Gastroesophageal sphincter (tissue), 4 donors: ENCODE measurements at regions not wholly inside any gene's neighbourhood (a gene's known extent, or its start where the extent isn't known, plus 50 kb on each side); places are given as distances from the start of the nearest gene placed in this dataset.

Experiments
- ATAC-seq: fragments of 150-250 bp; one replicate; pipeline ENCODE4 v1.9.1; 2016; ENCODE audit warnings: mild to moderate bottlenecking, moderate library complexity
- H3K27ac ChIP-seq, 4 donors: fragments of 200-600 bp; sonication (generic) in 3 of 4; 1 replicate in 3 of 4; 2 replicates in 1 of 4; pipeline ENCODE4 v1.5.1; 2016 to 2019
- H3K27me3 ChIP-seq: fragments of 200-600 bp; sonication (generic); one replicate; pipeline ENCODE4 v1.5.1; 2019
- H3K36me3 ChIP-seq, 2 donors: fragments of 200-600 bp; sonication (generic); one replicate each; pipeline ENCODE4 v1.5.1; 2019; ENCODE audit warnings: control low read depth in 1 of 2
- H3K4me1 ChIP-seq, 3 donors: fragments of 200-600 bp; sonication (generic); 1 replicate in 2 of 3; 2 replicates in 1 of 3; pipeline ENCODE4 v1.5.1; 2016 to 2019; ENCODE audit warnings: control low read depth in 2 of 3
- H3K4me3 ChIP-seq, 2 donors: fragments of 200-600 bp; sonication (generic); one replicate each; pipeline ENCODE4 v1.5.1; 2019; ENCODE audit warnings: mild to moderate bottlenecking in 1 of 2, moderate library complexity in 1 of 2
- H3K9me3 ChIP-seq, 3 donors: fragments of 200-600 bp; sonication (generic); one replicate each; pipeline ENCODE4 v1.5.1; 2017 to 2019; ENCODE audit warnings: control low read depth in 2 of 3
- CTCF ChIP-seq, 4 experiments: fragments of 200-600 bp in 2 of 4; fragments of 450-650 bp in 2 of 4; sonication (generic) in 1 of 4; IDR thresholded peaks; one replicate each; pipeline ENCODE4 v1.5.1; 2017 to 2019; ENCODE audit warnings: antibody characterized with exemption in 4 of 4, mild to moderate bottlenecking in 2 of 4, moderate library complexity in 2 of 4
- EP300 ChIP-seq: sonication (generic); formaldehyde crosslinking; IDR thresholded peaks from one replicate; pipeline ENCODE4 v1.6.1; 2017; ENCODE audit warnings: antibody characterized with exemption, mild to moderate bottlenecking
- POLR2A ChIP-seq, 2 donors: fragments of 450-650 bp; IDR thresholded peaks; one replicate each; pipeline ENCODE4 v1.6.1; 2017; ENCODE audit warnings: antibody characterized with exemption in 2 of 2, mild to moderate bottlenecking in 2 of 2, moderate library complexity in 1 of 2
- POLR2AphosphoS5 ChIP-seq: sonication (generic); formaldehyde crosslinking; IDR thresholded peaks from one replicate; pipeline ENCODE4 v1.6.1; 2017; ENCODE audit warnings: antibody characterized with exemption
- WGBS, 2 donors: methylation state at CpG; one replicate each; pipeline ENCODE4 v1.1.5; 2018; ENCODE audit warnings: low coverage in 1 of 2; 5-methylcytosine and 5-hydroxymethylcytosine counted together

- no peak overlapping the region for H3K27ac ChIP-seq
- H3K4me3 ChIP-seq, result no peak overlapping the region
- 50 to 59% methylated on average over 3 to 4 of the region's 4 CpGs for WGBS, 2 donors
- no peak for TF ChIP-seq EP300
- no peak for ATAC-seq
- H3K4me1 ChIP-seq, result no peaks in the 10 kb centered on the region
- H3K36me3 ChIP-seq, result no peaks in the 10 kb centered on the region
- H3K9me3 ChIP-seq, result no peaks in the 10 kb centered on the region
- H3K27me3 ChIP-seq, result no peaks in the 10 kb centered on the region
These were observed 210.0 kb upstream of the FOXD3 start for GRCh38 chr1:63112155-63112900.

GRCh38 chr1:63115527-63115926 is 206.8 kb upstream of the FOXD3 start:
- H3K27ac ChIP-seq, result no peak overlapping the region
- no peak for TF ChIP-seq EP300
- no peak for TF ChIP-seq POLR2A (IDR thresholded peaks at IDR 0.05)
- no peak for TF ChIP-seq POLR2AphosphoS5
- TF ChIP-seq CTCF (IDR thresholded peaks at IDR 0.05), result no peak
- no peaks in the 10 kb centered on the region for H3K4me1 ChIP-seq
- H3K9me3 ChIP-seq, result no peaks in the 10 kb centered on the region
- WGBS, 2 donors, result 65 to 100% methylated on average over 1 to 3 of the region's 3 CpGs
- ATAC-seq, result no peak
- no peaks in the 10 kb centered on the region for H3K36me3 ChIP-seq
- no peaks in the 10 kb centered on the region for H3K27me3 ChIP-seq
- no peak overlapping the region for H3K4me3 ChIP-seq

- H3K4me1 ChIP-seq, result no peaks in the 10 kb centered on the region
- no peaks in the 10 kb centered on the region for H3K36me3 ChIP-seq
- no peak overlapping the region for H3K4me3 ChIP-seq
- no peaks in the 10 kb centered on the region for H3K9me3 ChIP-seq
- ATAC-seq, result no peak
- no peak overlapping the region for H3K27ac ChIP-seq
- no peaks in the 10 kb centered on the region for H3K27me3 ChIP-seq
- TF ChIP-seq EP300 (no peak), POLR2AphosphoS5 (no peak), CTCF (IDR thresholded peaks at IDR 0.05) (no peak), POLR2A (IDR thresholded peaks at IDR 0.05) (no peak)
These were observed 206.4 kb upstream of the FOXD3 start for GRCh38 chr1:63116016-63116415.

GRCh38 chr1:63119575-63120155 is 202.7 kb upstream of the FOXD3 start:
- Histone ChIP-seq H3K36me3 (no peaks in the 10 kb centered on the region), H3K27me3 (no peaks in the 10 kb centered on the region), H3K4me1 (no peaks in the 10 kb centered on the region), H3K27ac (no peak overlapping the region), H3K9me3 (no peaks in the 10 kb centered on the region), H3K4me3 (no peak overlapping the region)
- TF ChIP-seq POLR2A (IDR thresholded peaks at IDR 0.05) (no peak), EP300 (no peak), CTCF (IDR thresholded peaks at IDR 0.05) (no peak), POLR2AphosphoS5 (no peak)
- no peak for ATAC-seq
- WGBS, 2 donors, result 61 to 62% methylated on average over 4 to 5 of the region's 5 CpGs

- Histone ChIP-seq H3K9me3 (no peaks in the 10 kb centered on the region), H3K27ac (no peak overlapping the region), H3K4me1 (peaks cover 0 to 5% (median 0%) of the 10 kb centered on the region in 3 donors), H3K36me3 (no peaks in the 10 kb centered on the region), H3K4me3 (no peak overlapping the region), H3K27me3 (no peaks in the 10 kb centered on the region)
- WGBS, 2 donors, result 24 to 48% methylated on average over 6 to 9 of the region's 9 CpGs
- ATAC-seq, result no peak
- TF ChIP-seq POLR2AphosphoS5, result no peak
- no peak for TF ChIP-seq POLR2A (IDR thresholded peaks at IDR 0.05)
- TF ChIP-seq EP300, result no peak
- no peak for TF ChIP-seq CTCF (IDR thresholded peaks at IDR 0.05)
These were observed 200.3 kb upstream of the FOXD3 start for GRCh38 chr1:63122079-63122478.
